ENCODE measurements at regions not wholly inside any gene's neighbourhood (a gene's known extent, or its start where the extent isn't known, plus 50 kb on each side); places are given as distances from the start of the nearest gene placed in this dataset.

- no peak overlapping the region for H3K27ac ChIP-seq (ENCODE audit: low read depth, low read length)
- 92 to 98% (median 95%) methylated on average over 3 of the region's 3 CpGs for WGBS, 3 donors
Measured at GRCh38 chr2:236934656-236935055, 151.0 kb upstream of the COPS8 start.

GRCh38 chr2:236935083-236935482, 150.6 kb upstream of the COPS8 start:
- 84 to 88% (median 88%) methylated on average over 5 of the region's 5 CpGs for WGBS, 3 donors
- no peak overlapping the region for H3K27ac ChIP-seq (ENCODE audit: low read depth, low read length)

- 83 to 89% (median 83%) methylated on average over 10 of the region's 10 CpGs for WGBS, 3 donors
- H3K27ac ChIP-seq (ENCODE audit: low read depth, low read length), result no peak overlapping the region
Measured at GRCh38 chr2:236935631-236936445, 149.9 kb upstream of the COPS8 start.

- no peak overlapping the region for H3K27ac ChIP-seq (ENCODE audit: low read depth, low read length)
- 75 to 85% (median 80%) methylated on average over 7 of the region's 7 CpGs for WGBS, 3 donors
Measured at GRCh38 chr2:236936446-236936940, 149.2 kb upstream of the COPS8 start.

- 52 to 87% (median 58%) methylated on average over 3 of the region's 3 CpGs for WGBS, 3 donors
- H3K27ac ChIP-seq (ENCODE audit: low read depth, low read length), result no peak overlapping the region
Measured at GRCh38 chr2:236938126-236938525, 147.6 kb upstream of the COPS8 start.

- no peak overlapping the region for H3K27ac ChIP-seq (ENCODE audit: low read depth, low read length)
- 90 to 94% (median 93%) methylated on average over 2 of the region's 2 CpGs for WGBS, 3 donors
Measured at GRCh38 chr2:236939271-236939670, 146.4 kb upstream of the COPS8 start.

- H3K27ac ChIP-seq (ENCODE audit: low read depth, low read length), result no peak overlapping the region
- 54 to 60% (median 59%) methylated on average over 11 of the region's 11 CpGs for WGBS, 3 donors
Measured at GRCh38 chr2:236939721-236940231, 145.9 kb upstream of the COPS8 start.

GRCh38 chr2:236940497-236940896, 145.2 kb upstream of the COPS8 start:
- 50 to 83% (median 82%) methylated on average over 1 of the region's 1 CpG for WGBS, 3 donors
- H3K27ac ChIP-seq (ENCODE audit: low read depth, low read length), result no peak overlapping the region

- 48 to 71% (median 66%) methylated on average over 7 of the region's 7 CpGs for WGBS, 3 donors
- H3K27ac ChIP-seq (ENCODE audit: low read depth, low read length), result no peak overlapping the region
Measured at GRCh38 chr2:236940916-236941520, 144.7 kb upstream of the COPS8 start.

- no peak overlapping the region for H3K27ac ChIP-seq (ENCODE audit: low read depth, low read length)
- WGBS, 3 donors, result 83 to 94% (median 84%) methylated on average over 4 of the region's 4 CpGs
Measured at GRCh38 chr2:236941551-236941950, 144.1 kb upstream of the COPS8 start.

- no peak overlapping the region for H3K27ac ChIP-seq (ENCODE audit: low read depth, low read length)
- 63 to 74% (median 74%) methylated on average over 4 of the region's 4 CpGs for WGBS, 3 donors
Measured at GRCh38 chr2:236942554-236942953, 143.1 kb upstream of the COPS8 start.

GRCh38 chr2:236943068-236943467, 142.6 kb upstream of the COPS8 start:
- 77 to 88% (median 83%) methylated on average over 6 of the region's 6 CpGs for WGBS, 3 donors
- H3K27ac ChIP-seq (ENCODE audit: low read depth, low read length), result no peak overlapping the region

- 69 to 91% (median 89%) methylated on average over 3 of the region's 3 CpGs for WGBS, 3 donors
Measured at GRCh38 chr2:236943841-236944513, 141.7 kb upstream of the COPS8 start.

GRCh38 chr2:236944561-236944960, 141.1 kb upstream of the COPS8 start:
- no peak overlapping the region for H3K27ac ChIP-seq (ENCODE audit: low read depth, low read length)
- 85 to 91% (median 89%) methylated on average over 7 of the region's 7 CpGs for WGBS, 3 donors

More at GRCh38 chr2:236943841-236944513, 141.7 kb upstream of the COPS8 start:
- H3K27ac ChIP-seq (ENCODE audit: low read depth, low read length), result no peak overlapping the region

GRCh38 chr2:236945431-236946016, 140.2 kb upstream of the COPS8 start:
- WGBS, 3 donors, result 62 to 80% (median 79%) methylated on average over 6 of the region's 6 CpGs
- H3K27ac ChIP-seq (ENCODE audit: low read depth, low read length), result no peak overlapping the region

GRCh38 chr2:236946871-236947270, 138.8 kb upstream of the COPS8 start:
- no peak overlapping the region for H3K27ac ChIP-seq (ENCODE audit: low read depth, low read length)
- WGBS, 3 donors, result 54 to 68% (median 67%) methylated on average over 4 of the region's 4 CpGs

- no peak overlapping the region for H3K27ac ChIP-seq (ENCODE audit: low read depth, low read length)
- WGBS, 3 donors, result 80 to 84% (median 82%) methylated on average over 3 of the region's 3 CpGs
Measured at GRCh38 chr2:236947294-236947693, 138.4 kb upstream of the COPS8 start.

- WGBS, 3 donors, result 96 to 97% (median 96%) methylated on average over 9 of the region's 9 CpGs
- H3K27ac ChIP-seq (ENCODE audit: low read depth, low read length), result no peak overlapping the region
Measured at GRCh38 chr2:236947896-236948295, 137.8 kb upstream of the COPS8 start.
